ENCODE measurements at regions not wholly inside any gene's neighbourhood (a gene's known extent, or its start where the extent isn't known, plus 50 kb on each side); places are given as distances from the start of the nearest gene placed in this dataset.

- FAIRE-seq: no peak
Observed at GRCh38 chr9:87275047-87275725, 222.5 kb upstream of the DAPK1 start.

GRCh38 chr9:87276327-87276841, 221.3 kb upstream of the DAPK1 start:
- peak overlapping the region; percentile 17 for H3K4me2 ChIP-seq (ENCODE audit: control insufficient read depth, extremely low read depth, insufficient read depth, low read depth, low read length)
- H3K27me3 ChIP-seq (ENCODE audit: control insufficient read depth, extremely low read depth, insufficient read depth, low read length): no peaks in the 10 kb centered on the region
- no peaks in the 10 kb centered on the region for H3K9me3 ChIP-seq (ENCODE audit: control insufficient read depth, low read depth, low read length)
- no peaks in the 10 kb centered on the region for H3K79me2 ChIP-seq (ENCODE audit: control insufficient read depth, insufficient read depth, low read length)
- FAIRE-seq: peak; percentile 69
- peak overlapping the region; percentile 25 for H2AFZ ChIP-seq (ENCODE audit: control insufficient read depth, low read length)
- dilution Hi-C loops (cut with MboI; ENCODE audit: extremely low pct_ligation_motif_present, low sequenced_read_pairs): no loop called here
- no peaks in the 10 kb centered on the region for H4K20me1 ChIP-seq (ENCODE audit: control insufficient read depth, extremely low read depth, insufficient read depth, low read length)
- peak overlapping the region in 1 of 3 experiments; percentile 5 for H3K4me3 ChIP-seq (ENCODE audit: control insufficient read depth in 2 of 3, extremely low read depth in 1 of 3, insufficient read depth in 2 of 3, low read depth in 1 of 3, low read length in 3 of 3)
- no peaks in the 10 kb centered on the region for H3K9me1 ChIP-seq (ENCODE audit: control insufficient read depth, extremely low read depth, insufficient read depth, low read length)
- H3K27ac ChIP-seq (ENCODE audit: control insufficient read depth, insufficient read depth, low read length): peak overlapping the region; percentile 16
- H3K4me1 ChIP-seq (ENCODE audit: control insufficient read depth, extremely low read depth, insufficient read depth, low read length): peaks cover 23% of the 10 kb centered on the region
- no peak overlapping the region for H3K9ac ChIP-seq (ENCODE audit: control insufficient read depth, extremely low read depth, insufficient read depth, low read length)
- H3K36me3 ChIP-seq (ENCODE audit: control insufficient read depth in 2 of 2, extremely low read depth in 1 of 2, insufficient read depth in 2 of 2, low read length in 2 of 2): no peaks in the 10 kb centered on the region
- DNase-seq (ENCODE audit: low read depth, low spot score): no peak
- TF ChIP-seq, protein P1, sequence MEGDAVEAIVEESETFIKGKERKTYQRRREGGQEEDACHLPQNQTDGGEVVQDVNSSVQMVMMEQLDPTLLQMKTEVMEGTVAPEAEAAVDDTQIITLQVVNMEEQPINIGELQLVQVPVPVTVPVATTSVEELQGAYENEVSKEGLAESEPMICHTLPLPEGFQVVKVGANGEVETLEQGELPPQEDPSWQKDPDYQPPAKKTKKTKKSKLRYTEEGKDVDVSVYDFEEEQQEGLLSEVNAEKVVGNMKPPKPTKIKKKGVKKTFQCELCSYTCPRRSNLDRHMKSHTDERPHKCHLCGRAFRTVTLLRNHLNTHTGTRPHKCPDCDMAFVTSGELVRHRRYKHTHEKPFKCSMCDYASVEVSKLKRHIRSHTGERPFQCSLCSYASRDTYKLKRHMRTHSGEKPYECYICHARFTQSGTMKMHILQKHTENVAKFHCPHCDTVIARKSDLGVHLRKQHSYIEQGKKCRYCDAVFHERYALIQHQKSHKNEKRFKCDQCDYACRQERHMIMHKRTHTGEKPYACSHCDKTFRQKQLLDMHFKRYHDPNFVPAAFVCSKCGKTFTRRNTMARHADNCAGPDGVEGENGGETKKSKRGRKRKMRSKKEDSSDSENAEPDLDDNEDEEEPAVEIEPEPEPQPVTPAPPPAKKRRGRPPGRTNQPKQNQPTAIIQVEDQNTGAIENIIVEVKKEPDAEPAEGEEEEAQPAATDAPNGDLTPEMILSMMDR (optimal IDR thresholded peaks at IDR 0.05 in 1 of 3, IDR thresholded peaks at IDR 0.05 in 1 of 3, conservative IDR thresholded peaks at IDR 0.05 in 1 of 3; ENCODE audit: extremely low read depth in 1 of 3, insufficient read depth in 2 of 3, low read length in 3 of 3): no peak
- no peak for TF ChIP-seq EZH2 (IDR thresholded peaks at IDR 0.05; ENCODE audit: low read length)

More at GRCh38 chr9:87275047-87275725, 222.5 kb upstream of the DAPK1 start:
- no peak overlapping the region for H3K4me2 ChIP-seq (ENCODE audit: control insufficient read depth, extremely low read depth, insufficient read depth, low read depth, low read length)
- H2AFZ ChIP-seq (ENCODE audit: control insufficient read depth, low read length): no peak overlapping the region
- H3K27me3 ChIP-seq (ENCODE audit: control insufficient read depth, extremely low read depth, insufficient read depth, low read length): no peaks in the 10 kb centered on the region
- H3K9me3 ChIP-seq (ENCODE audit: control insufficient read depth, low read depth, low read length): no peaks in the 10 kb centered on the region
- peaks cover 23% of the 10 kb centered on the region for H3K4me1 ChIP-seq (ENCODE audit: control insufficient read depth, extremely low read depth, insufficient read depth, low read length)
- no peaks in the 10 kb centered on the region for H3K9me1 ChIP-seq (ENCODE audit: control insufficient read depth, extremely low read depth, insufficient read depth, low read length)
- no peaks in the 10 kb centered on the region for H3K79me2 ChIP-seq (ENCODE audit: control insufficient read depth, insufficient read depth, low read length)
- no peak overlapping the region for H3K9ac ChIP-seq (ENCODE audit: control insufficient read depth, extremely low read depth, insufficient read depth, low read length)
- H3K36me3 ChIP-seq (ENCODE audit: control insufficient read depth in 2 of 2, extremely low read depth in 1 of 2, insufficient read depth in 2 of 2, low read length in 2 of 2): no peaks in the 10 kb centered on the region
- TF ChIP-seq, protein P1 (optimal IDR thresholded peaks at IDR 0.05 in 1 of 3, IDR thresholded peaks at IDR 0.05 in 1 of 3, conservative IDR thresholded peaks at IDR 0.05 in 1 of 3; ENCODE audit: extremely low read depth in 1 of 3, insufficient read depth in 2 of 3, low read length in 3 of 3): no peak
- no peak for TF ChIP-seq EZH2 (IDR thresholded peaks at IDR 0.05; ENCODE audit: low read length)
- DNase-seq (ENCODE audit: low read depth, low spot score): no peak
- H4K20me1 ChIP-seq (ENCODE audit: control insufficient read depth, extremely low read depth, insufficient read depth, low read length): no peaks in the 10 kb centered on the region
- H3K27ac ChIP-seq (ENCODE audit: control insufficient read depth, insufficient read depth, low read length): no peak overlapping the region
- no peak overlapping the region for H3K4me3 ChIP-seq (ENCODE audit: control insufficient read depth in 2 of 3, extremely low read depth in 1 of 3, insufficient read depth in 2 of 3, low read depth in 1 of 3, low read length in 3 of 3)
- dilution Hi-C loops (cut with MboI; ENCODE audit: extremely low pct_ligation_motif_present, low sequenced_read_pairs): no loop called here
